ENCODE measurements at regions not wholly inside any gene's neighbourhood (a gene's known extent, or its start where the extent isn't known, plus 50 kb on each side); places are given as distances from the start of the nearest gene placed in this dataset.

DNA sequence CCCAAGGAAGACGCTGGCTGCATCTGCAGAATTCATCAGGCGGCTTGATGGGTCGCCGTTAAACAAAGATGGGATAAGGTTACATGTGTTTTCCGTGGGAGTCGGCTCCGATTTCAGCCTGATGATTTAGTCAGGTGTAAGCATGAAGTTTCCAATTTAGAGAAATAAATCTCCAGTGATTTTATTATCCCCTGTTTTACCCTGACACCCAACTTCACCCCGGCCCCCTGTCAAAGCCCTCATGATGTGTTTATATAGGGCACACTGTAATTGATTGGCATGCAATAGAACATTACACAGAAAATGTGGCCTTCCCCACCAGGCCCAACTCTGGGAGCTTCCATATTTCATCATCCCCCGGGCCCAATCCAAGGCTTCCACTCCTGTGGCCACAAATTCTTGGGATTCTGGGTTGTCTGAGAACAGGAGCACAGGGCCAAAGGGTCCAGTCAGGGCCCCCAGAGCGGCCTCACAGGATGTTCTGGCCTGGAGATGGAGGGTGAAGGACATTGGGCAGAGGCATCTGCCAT lies 72.5 kb downstream of the FOXD2 start:
- TF ChIP-seq, protein P1, sequence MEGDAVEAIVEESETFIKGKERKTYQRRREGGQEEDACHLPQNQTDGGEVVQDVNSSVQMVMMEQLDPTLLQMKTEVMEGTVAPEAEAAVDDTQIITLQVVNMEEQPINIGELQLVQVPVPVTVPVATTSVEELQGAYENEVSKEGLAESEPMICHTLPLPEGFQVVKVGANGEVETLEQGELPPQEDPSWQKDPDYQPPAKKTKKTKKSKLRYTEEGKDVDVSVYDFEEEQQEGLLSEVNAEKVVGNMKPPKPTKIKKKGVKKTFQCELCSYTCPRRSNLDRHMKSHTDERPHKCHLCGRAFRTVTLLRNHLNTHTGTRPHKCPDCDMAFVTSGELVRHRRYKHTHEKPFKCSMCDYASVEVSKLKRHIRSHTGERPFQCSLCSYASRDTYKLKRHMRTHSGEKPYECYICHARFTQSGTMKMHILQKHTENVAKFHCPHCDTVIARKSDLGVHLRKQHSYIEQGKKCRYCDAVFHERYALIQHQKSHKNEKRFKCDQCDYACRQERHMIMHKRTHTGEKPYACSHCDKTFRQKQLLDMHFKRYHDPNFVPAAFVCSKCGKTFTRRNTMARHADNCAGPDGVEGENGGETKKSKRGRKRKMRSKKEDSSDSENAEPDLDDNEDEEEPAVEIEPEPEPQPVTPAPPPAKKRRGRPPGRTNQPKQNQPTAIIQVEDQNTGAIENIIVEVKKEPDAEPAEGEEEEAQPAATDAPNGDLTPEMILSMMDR (IDR thresholded peaks at IDR 0.05; ENCODE audit: insufficient read depth, low read length): no peak
- no peak for TF ChIP-seq POLR2AphosphoS5 (IDR thresholded peaks at IDR 0.05; ENCODE audit: low read depth)
- TF ChIP-seq, protein P2, sequence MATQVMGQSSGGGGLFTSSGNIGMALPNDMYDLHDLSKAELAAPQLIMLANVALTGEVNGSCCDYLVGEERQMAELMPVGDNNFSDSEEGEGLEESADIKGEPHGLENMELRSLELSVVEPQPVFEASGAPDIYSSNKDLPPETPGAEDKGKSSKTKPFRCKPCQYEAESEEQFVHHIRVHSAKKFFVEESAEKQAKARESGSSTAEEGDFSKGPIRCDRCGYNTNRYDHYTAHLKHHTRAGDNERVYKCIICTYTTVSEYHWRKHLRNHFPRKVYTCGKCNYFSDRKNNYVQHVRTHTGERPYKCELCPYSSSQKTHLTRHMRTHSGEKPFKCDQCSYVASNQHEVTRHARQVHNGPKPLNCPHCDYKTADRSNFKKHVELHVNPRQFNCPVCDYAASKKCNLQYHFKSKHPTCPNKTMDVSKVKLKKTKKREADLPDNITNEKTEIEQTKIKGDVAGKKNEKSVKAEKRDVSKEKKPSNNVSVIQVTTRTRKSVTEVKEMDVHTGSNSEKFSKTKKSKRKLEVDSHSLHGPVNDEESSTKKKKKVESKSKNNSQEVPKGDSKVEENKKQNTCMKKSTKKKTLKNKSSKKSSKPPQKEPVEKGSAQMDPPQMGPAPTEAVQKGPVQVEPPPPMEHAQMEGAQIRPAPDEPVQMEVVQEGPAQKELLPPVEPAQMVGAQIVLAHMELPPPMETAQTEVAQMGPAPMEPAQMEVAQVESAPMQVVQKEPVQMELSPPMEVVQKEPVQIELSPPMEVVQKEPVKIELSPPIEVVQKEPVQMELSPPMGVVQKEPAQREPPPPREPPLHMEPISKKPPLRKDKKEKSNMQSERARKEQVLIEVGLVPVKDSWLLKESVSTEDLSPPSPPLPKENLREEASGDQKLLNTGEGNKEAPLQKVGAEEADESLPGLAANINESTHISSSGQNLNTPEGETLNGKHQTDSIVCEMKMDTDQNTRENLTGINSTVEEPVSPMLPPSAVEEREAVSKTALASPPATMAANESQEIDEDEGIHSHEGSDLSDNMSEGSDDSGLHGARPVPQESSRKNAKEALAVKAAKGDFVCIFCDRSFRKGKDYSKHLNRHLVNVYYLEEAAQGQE (IDR thresholded peaks at IDR 0.05; ENCODE audit: insufficient replicate concordance, low read depth): no peak
- TF ChIP-seq GABPA (IDR thresholded peaks at IDR 0.05; ENCODE audit: low read depth): no peak
- TF ChIP-seq SPI1 (IDR thresholded peaks at IDR 0.05; ENCODE audit: borderline replicate concordance, low read depth): no peak
